BE2C (cell line): ENCODE measurements at regions not wholly inside any gene's neighbourhood (a gene's known extent, or its start where the extent isn't known, plus 50 kb on each side); places are given as distances from the start of the nearest gene placed in this dataset.

Experiments
- DNase-seq: peaks from one replicate; pipeline ENCODE4 v3.0.0-alpha.2; 2020
- H3K27me3 ChIP-seq: fragments of 250-450 bp; sonication (Bioruptor Pico); 2 replicates; pipeline ENCODE4 v1.5.1; 2020; ENCODE audit warnings: mild to moderate bottlenecking
- H3K36me3 ChIP-seq: fragments of 250-450 bp; sonication (Bioruptor Pico); 2 replicates; pipeline ENCODE4 v1.5.1; 2020; ENCODE audit warnings: mild to moderate bottlenecking
- H3K4me1 ChIP-seq: fragments of 250-450 bp; sonication (Bioruptor Pico); 2 replicates; pipeline ENCODE4 v1.5.1; 2020
- H3K4me3 ChIP-seq: 2 replicates; pipeline ENCODE4 v1.5.1; 2011; ENCODE audit warnings: low read depth, low read length
- H3K9me3 ChIP-seq: fragments of 250-450 bp; sonication (Bioruptor Pico); 2 replicates; pipeline ENCODE4 v1.5.1; 2020
- CTCF ChIP-seq: IDR thresholded peaks from 2 replicates; pipeline ENCODE4 v1.5.1; 2012; ENCODE audit warnings: mild to moderate bottlenecking, low read depth, low read length

- TF ChIP-seq CTCF = no peak
- Histone ChIP-seq H3K9me3 (no peaks in the 10 kb centered on the region), H3K36me3 (no peaks in the 10 kb centered on the region), H3K27me3 (no peaks in the 10 kb centered on the region), H3K4me1 (no peaks in the 10 kb centered on the region), H3K4me3 (no peak overlapping the region)
- DNase-seq = no peak
Measured at GRCh38 chr2:55761526-55761925, 67.9 kb upstream of the PNPT1 start.

GRCh38 chr2:55761024-55761423, 67.4 kb upstream of the PNPT1 start:
- no peak for TF ChIP-seq CTCF
- Histone ChIP-seq H3K4me1 (no peaks in the 10 kb centered on the region), H3K4me3 (no peak overlapping the region), H3K27me3 (no peaks in the 10 kb centered on the region), H3K36me3 (no peaks in the 10 kb centered on the region), H3K9me3 (no peaks in the 10 kb centered on the region)
- no peak for DNase-seq

GRCh38 chr2:55760125-55760524, 66.5 kb upstream of the PNPT1 start:
- Histone ChIP-seq H3K4me3 (no peak overlapping the region), H3K9me3 (no peaks in the 10 kb centered on the region), H3K4me1 (no peaks in the 10 kb centered on the region), H3K27me3 (no peaks in the 10 kb centered on the region), H3K36me3 (no peaks in the 10 kb centered on the region)
- no peak for TF ChIP-seq CTCF
- no peak for DNase-seq

- Histone ChIP-seq H3K9me3 (no peaks in the 10 kb centered on the region), H3K4me3 (no peak overlapping the region), H3K4me1 (no peaks in the 10 kb centered on the region), H3K27me3 (no peaks in the 10 kb centered on the region), H3K36me3 (no peaks in the 10 kb centered on the region)
- no peak for TF ChIP-seq CTCF
- no peak for DNase-seq
Measured at GRCh38 chr2:55759271-55759921, 65.8 kb upstream of the PNPT1 start.

GRCh38 chr2:55751966-55752365, 58.3 kb upstream of the PNPT1 start:
- no peaks in the 10 kb centered on the region for H3K9me3 ChIP-seq
- no peak overlapping the region for H3K4me3 ChIP-seq
- H3K27me3 ChIP-seq = no peaks in the 10 kb centered on the region
- DNase-seq = no peak
- no peaks in the 10 kb centered on the region for H3K36me3 ChIP-seq
- no peaks in the 10 kb centered on the region for H3K4me1 ChIP-seq
- no peak for TF ChIP-seq CTCF

- Histone ChIP-seq H3K36me3 (no peaks in the 10 kb centered on the region), H3K9me3 (no peaks in the 10 kb centered on the region), H3K27me3 (no peaks in the 10 kb centered on the region), H3K4me3 (no peak overlapping the region), H3K4me1 (no peaks in the 10 kb centered on the region)
- no peak for TF ChIP-seq CTCF
- no peak for DNase-seq
Measured at GRCh38 chr2:55743583-55743982, 49.9 kb upstream of the PNPT1 start.
